DMS114 treated with DMSO at 0.1 percent for 48 hours (cell line): ENCODE measurements at regions not wholly inside any gene's neighbourhood (a gene's known extent, or its start where the extent isn't known, plus 50 kb on each side); places are given as distances from the start of the nearest gene placed in this dataset.

ENCODE experiments used
- DNase-seq: peaks from one replicate; lab custom pipeline; 2025; ENCODE audit not compliant: unreplicated experiment; lab: John Stamatoyannopoulos, UW

GRCh38 chr12:127552838-127553237, 714.1 kb upstream of the TMEM132C start:
- no peak for DNase-seq

DNA sequence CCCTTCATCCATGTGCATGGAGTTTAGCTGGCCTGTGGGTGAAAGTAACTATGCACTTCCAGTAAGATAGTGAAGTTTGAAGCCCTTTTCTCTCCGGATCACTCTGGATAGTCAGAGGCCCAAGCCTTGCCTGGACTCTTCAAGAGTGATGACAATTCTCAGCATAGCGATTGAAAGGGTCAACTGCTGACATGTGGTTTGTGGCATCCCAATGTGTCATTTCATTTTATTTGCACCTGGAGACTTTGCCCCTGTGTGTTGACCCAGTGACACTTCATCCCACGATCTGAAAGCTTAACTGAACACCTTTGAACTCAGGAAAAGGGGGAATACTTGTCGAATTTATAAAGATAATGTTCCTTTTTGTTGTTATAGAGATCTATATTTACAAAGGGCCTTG, 711.9 kb upstream of the TMEM132C start:
- no peak for DNase-seq

- DNase-seq, result no peak
These were observed 710.6 kb upstream of the TMEM132C start for GRCh38 chr12:127556231-127556886.

DNA sequence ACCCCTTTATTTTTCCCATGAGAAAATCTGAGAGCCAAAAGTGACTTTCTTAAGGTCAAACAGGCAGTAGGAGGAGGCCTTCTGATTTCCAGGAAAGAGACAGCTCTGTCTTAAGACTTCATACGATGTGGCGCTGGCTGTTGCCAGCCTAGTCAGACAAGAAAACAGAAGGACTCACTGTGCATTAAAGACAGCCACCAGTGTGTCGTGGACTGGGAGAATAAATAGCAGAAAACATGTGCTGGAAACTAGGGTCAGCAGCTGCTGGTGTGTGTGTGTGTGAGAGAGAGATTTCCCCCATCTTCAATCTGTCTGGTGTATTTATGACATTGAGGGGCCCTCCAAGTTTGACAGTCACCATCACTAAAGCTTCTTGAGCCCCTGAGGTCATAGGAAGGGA, 708.6 kb upstream of the TMEM132C start:
- DNase-seq, result no peak

DNA sequence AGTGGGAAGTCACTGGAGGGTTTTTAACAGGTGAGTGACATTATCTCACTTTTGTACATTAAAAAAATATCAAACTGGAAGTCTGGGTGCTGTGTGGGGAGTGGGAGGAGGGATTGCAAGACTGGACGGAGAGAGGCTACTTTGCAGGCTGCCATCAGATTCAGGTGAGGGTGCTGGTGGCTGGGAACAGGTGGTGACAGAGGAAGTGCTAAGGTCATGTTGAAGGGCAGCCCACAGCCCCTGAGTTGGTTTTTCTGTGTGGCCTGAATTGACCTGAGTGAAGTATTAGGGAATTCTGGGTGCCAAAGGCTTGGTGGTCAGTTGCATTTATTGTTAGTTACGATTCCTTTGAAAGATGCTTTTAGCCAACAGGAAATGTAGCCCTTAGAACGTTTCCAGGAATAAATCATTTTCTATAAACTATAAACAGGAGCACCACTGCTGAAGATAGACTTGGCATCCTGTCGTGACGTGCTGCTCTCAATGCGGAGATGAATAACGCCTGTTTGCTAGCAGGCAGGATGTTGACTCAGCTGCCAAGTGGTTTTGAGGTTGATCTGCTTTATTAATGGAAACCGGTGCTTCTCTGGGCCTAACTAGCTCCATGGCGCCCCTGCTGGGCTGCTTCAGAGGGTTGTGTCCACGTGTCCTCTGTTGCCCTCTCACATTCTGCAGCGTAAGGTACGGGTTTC, 707.5 kb upstream of the TMEM132C start:
- no peak for DNase-seq

DNA sequence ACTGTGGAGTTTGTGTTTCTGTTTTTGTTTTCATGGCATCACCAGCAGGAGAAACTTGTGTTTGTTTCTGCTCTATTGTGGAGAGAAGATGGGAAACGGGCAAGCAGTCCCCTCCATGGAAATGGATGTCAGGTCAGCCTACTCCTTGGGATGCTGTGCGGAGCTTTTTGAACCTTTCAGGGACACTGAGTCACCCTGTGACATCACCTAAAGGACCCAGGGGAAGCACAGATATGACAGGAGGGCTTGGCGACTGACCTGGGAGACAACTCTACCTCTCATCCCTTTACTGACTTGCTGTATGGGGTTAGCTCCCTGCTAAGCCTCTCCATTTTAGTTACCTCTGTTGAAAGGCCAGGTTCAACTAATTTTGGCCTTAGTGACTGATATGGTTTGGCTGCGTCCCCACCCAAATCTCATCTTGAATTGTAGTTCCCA, 706.9 kb upstream of the TMEM132C start:
- no peak for DNase-seq

DNA sequence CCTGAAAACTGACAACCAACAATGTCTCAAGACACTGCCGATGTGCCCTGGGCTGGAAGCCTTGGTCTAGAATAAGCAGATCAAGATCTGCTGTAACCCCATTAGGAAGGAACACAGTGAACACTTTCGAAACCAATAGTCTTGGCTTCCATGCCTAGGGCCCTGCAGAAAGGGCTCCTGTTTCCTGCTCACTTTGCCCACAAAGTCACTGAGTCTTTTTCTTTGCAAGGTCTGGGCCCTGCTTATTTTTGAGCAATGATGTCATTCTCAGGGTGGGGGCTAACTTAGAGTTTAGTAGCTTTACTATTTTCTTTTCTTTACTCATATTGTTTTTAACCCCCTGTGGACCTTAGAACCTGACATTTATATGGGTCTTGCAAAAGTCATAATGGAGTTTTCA, 704.2 kb upstream of the TMEM132C start:
- DNase-seq, result no peak

DNA sequence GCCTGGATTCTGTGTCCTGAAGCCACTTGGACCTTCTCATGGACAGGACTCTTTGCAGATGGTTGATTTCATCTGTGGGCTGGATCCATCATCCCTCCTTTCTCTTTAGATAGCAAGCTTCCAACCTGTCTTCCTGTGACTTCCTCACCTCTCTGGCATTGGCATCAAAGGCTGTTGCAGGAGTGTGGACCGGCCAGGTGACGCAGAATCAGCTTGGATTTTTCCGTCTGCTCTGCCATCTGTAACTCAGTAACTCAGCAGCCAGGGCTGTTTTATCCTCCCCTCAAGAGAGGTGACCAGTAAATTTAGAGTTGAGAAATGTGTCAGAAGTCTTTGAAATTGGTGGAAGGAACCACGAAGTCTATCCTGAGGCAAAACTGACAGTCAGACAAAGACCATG, 701.7 kb upstream of the TMEM132C start:
- DNase-seq, result no peak

DNA sequence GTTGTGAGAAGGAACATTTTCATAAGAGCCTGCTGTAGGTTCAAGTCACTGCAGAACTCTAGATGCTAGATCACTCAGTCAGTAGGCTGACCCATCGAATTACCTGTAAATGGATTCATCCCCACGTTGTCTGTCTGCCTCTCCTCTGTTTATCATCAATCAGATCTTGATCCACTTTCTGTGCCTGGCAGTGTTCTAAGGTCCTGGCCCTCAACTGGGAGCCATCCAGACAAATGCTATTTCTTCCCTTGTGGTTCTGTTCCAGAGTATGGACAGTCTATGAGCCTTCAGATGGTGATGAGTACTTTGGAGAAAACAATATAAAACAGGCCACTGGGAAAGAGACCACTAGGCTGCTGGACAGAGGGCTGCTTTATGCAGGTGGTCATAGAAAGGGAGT, 699.4 kb upstream of the TMEM132C start:
- no peak for DNase-seq

DNA sequence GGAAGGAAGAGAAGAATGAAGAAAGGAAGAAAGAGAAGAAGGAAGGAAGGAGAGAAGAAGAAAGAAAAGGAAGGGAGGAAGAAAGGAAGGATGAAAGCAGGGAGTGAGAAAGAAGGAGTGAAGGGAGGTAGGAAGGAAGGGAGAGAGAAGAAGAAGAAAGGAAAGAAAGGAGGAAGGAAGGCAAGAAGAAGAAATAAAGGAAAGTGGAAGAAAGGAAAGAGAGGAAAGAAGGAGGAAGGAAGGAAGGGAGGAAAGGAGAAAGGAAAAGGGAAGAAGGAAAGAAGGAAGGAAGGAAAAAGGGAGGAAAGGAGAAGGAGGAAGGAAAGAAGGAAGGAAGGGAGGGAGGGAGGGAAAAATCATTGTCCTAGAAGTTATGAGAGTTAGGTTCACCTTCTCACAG, 696.6 kb upstream of the TMEM132C start:
- no peak for DNase-seq

DNA sequence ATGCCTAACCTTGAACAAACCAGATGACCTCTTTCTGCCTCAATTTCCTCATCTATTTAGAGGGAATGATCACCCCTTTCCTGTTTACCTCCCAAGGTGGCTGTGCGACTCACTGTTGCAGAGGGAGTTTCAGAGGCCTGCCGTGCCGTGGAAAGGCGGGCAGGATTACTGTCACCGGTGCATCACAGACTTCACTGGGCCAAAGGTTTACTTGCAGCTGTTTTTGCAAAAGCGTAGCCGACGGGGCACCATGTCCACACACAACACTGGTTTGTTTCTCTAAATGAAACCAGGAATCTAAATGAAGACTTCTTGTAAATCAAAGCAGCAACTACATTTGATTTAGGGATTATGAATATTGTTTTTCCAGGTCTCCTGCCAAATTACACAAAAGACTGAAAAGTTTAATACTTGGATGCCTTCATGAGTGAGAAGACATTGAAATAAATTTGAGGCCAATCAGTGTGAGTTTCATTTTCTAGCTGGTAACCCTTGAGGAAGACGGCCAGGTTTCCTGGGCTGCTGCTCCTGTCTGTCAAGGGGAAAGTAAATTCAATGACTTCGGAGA, 696.1 kb upstream of the TMEM132C start:
- DNase-seq, result no peak

DNA sequence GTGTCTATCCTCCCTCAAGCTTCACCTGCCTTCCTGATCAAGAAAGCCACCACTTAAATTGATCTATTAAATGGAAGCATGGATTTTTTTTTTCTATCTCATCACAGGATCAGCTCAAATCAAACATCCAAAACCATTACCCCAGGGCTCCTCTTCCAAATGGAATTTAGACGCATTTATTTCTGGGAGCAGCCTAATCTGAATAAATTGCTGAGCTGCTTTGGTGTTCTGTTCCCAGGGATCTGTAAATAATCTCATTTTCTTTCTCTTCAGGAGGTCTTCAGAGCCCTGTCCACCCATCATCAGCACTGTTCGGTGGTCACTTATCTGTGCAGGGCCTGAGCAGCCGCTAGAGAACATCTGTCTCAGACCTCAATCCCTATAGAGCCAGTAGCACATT, 695.4 kb upstream of the TMEM132C start:
- no peak for DNase-seq

- no peak for DNase-seq
These were observed 687.5 kb upstream of the TMEM132C start for GRCh38 chr12:127579446-127579845.

DNA sequence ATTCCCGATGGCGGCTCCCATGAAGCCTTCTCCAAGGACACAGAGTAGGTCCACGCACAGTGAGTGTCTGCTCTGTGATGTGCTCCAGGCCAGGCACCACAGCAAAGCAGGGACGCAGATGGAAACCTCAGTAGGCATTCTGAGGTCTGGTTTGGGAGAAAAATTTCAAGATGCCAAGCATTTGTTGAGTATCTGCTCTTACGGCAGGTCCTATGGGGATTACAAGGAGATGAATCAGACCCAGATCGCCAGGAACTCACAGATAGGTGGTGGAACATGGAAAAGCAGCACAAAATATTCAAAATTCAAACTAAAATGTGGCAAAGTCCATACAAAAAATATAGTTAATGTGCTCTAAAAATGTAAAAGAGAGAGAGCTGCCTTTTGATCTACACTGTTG, 684.9 kb upstream of the TMEM132C start:
- DNase-seq, result no peak

GRCh38 chr12:127583041-127583440, 683.9 kb upstream of the TMEM132C start:
- no peak for DNase-seq

DNA sequence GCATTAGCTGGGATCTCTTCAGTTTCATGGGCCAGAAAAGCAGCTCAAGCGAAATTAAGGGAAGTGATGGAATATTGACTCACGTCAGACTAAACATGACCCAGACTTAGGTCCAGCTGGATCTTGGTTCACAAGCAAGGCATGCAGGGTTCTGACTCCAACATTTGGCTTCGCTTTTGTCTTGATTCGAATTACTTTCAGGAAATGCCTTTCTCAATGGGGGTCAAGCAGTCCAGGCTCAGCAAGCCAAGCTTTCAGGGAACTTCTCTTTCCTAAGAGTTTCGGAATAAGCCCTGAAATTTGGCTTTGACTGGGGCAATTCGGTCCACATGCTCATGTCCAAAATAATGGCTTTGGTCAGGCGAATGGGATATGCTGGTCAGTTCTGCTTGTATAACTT, 678.7 kb upstream of the TMEM132C start:
- no peak for DNase-seq

DNA sequence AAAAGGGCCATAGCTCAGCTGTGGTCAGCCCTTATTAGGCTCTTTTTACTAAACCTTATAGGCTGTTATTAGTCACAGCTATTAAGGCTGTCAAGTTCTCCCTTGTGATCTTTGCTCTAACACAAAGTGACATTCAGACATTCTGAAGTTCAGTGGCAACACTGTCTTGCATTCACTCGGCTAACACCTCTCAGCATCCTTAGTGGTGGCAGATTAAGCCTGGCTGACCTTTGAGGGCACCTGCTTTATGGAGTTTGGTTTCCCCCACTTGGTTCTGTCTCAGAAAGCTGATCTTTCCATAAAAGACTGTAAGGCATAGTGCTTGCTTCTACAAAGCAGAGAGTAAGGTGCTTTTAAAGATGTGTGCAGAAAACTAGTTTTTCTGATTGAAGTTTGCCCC, 677.4 kb upstream of the TMEM132C start:
- DNase-seq, result no peak

DNA sequence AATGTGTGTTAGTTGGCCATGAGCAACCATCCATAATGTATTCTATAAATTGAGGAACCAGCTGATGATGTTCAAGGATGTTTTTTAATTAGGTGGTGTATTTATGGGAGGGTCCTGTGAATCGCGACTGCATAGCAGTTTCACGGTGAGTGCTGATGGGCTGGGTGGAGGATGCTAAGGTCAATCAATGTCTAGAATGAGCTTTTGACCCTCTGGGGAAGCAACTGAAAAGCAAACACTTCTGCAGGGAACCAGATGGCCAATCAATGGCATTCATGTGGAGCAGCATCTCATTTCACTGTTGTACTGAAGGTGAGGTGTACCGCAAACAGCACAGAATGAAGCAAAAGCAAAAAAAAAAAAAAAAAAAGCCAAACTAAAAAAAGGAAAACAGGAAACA, 676.1 kb upstream of the TMEM132C start:
- DNase-seq, result no peak

GRCh38 chr12:127592245-127592644, 674.7 kb upstream of the TMEM132C start:
- no peak for DNase-seq

- no peak for DNase-seq
These were observed 672.5 kb upstream of the TMEM132C start for GRCh38 chr12:127594351-127594970.

GRCh38 chr12:127595506-127595905, 671.5 kb upstream of the TMEM132C start:
- no peak for DNase-seq

- DNase-seq, result no peak
These were observed 670.1 kb upstream of the TMEM132C start for GRCh38 chr12:127596891-127597290.
